ENCODE measurements at regions not wholly inside any gene's neighbourhood (a gene's known extent, or its start where the extent isn't known, plus 50 kb on each side); places are given as distances from the start of the nearest gene placed in this dataset.
"Not testable (repeated sequence)": the region's sequence is repeated elsewhere in the genome, so short reads cannot be mapped to it uniquely, and the experiment has no call there.

DNA sequence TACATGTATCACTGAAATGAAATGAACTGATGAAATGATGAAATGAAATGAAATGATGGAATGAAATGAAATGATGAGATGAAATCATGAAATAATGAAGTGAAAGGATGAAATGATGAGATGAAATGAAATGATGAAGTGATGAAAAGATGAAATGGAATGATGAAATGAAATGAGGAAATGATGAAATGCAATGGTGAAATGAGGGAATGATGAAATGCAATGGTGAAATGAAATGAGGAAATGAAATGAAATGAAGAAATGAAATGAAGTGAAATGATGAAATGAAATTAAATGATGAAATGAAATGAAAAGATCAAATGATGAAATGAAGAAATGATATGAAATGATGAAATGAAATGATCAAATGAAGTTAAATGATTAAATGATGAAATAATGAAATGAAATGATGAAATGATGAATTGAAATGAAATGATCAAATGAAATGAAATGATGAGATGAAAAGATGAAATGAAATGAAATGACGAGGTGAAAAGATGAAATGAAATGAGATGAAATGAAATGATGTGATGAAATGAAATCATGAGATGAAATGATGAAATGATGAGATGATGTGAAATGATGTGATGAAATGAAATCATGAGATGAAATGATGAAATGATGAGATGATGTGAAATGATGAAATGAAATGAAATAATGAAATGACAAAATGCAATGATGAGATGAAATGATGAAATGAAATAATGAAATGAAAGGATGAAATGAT is 327.9 kb upstream of the WSB1 start:
- not testable (repeated sequence) for TF ChIP-seq EZH2 (IDR thresholded peaks at IDR 0.05; ENCODE audit: low read length, missing control alignments); CTCF (conservative IDR thresholded peaks at IDR 0.05 in 1 of 2, IDR thresholded peaks at IDR 0.05 in 1 of 2; ENCODE audit: low read depth in 1 of 2, low read length in 2 of 2)

Measured in fibroblast of lung (primary cell).